ENCODE measurements at regions not wholly inside any gene's neighbourhood (a gene's known extent, or its start where the extent isn't known, plus 50 kb on each side); places are given as distances from the start of the nearest gene placed in this dataset.

DNA sequence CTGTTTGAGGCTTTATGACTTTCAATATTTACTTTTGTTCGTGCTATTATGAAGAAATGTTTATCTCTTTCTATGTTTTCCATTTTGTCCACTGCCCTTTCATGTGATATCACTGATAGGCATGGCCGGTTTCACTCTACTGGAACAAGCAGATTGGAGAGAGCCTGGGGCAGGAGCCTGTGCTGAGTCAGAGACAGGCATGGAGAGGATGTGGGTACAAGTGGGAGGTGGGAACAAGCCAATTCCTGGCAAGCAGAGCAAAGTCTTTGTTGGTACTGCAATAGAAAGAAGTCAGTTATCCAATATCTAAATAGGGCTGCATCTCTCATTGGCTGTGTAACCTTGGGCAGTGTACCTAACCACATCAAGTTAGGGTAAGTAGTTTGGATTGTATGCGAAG, 545.6 kb upstream of the MAP3K7 start:
- ChIA-PET CTCF (ENCODE audit: partially characterized antibody) (interaction anchor here (0.7 to 1.4 kb wide), 2 partner anchors 39 to 51 kb away, joined by 3 to 4 read pairs; no protein-coding TSS in a partner anchor), POLR2A (ENCODE audit: partially characterized antibody) (no interaction called here)
- no peak overlapping the region for H3K56ac ChIP-seq (replicated peaks; ENCODE audit: insufficient read length, low read depth, low read length)
- no peaks in the 10 kb centered on the region for H3K23me2 ChIP-seq (ENCODE audit: low read depth, low read length)
- H2BK20ac ChIP-seq (ENCODE audit: low read length), result no peak overlapping the region
- H4K91ac ChIP-seq (replicated peaks; ENCODE audit: insufficient read length, low read length), result no peak overlapping the region
- no peak overlapping the region for H3K23ac ChIP-seq (ENCODE audit: insufficient read length)
- no peaks in the 10 kb centered on the region for H3K36me3 ChIP-seq (ENCODE audit: control insufficient read depth in 2 of 4, insufficient read depth in 4 of 4, low read length in 3 of 4)
- H3K9ac ChIP-seq (replicated peaks in 1 of 4; ENCODE audit: extremely low read depth in 1 of 4, low read depth in 3 of 4, low read length in 3 of 4), result no peak overlapping the region
- H3K4me3 ChIP-seq (ENCODE audit: extremely low read depth in 1 of 4, insufficient read depth in 2 of 4, low read depth in 3 of 4, low read length in 4 of 4), result no peak overlapping the region
- 89% methylated on average over 3 of the region's 3 CpGs; no CpG with 5 or more reads in 1 of the 2 experiments for WGBS, 2 experiments (ENCODE audit: extremely low coverage in 1 of 2, insufficient coverage in 1 of 2, insufficient read length in 1 of 2, insufficient replicate concordance in 2 of 2, low coverage in 1 of 2, low lambda C conversion rate in 2 of 2, missing lambda C conversion rate in 1 of 2)
- peaks cover 0 to 7% (median 1%) of the 10 kb centered on the region in 4 experiments; a peak in 3 of 7 replicates for H3K4me1 ChIP-seq (replicated peaks in 1 of 4; ENCODE audit: control insufficient read depth in 3 of 4, insufficient read depth in 4 of 4, low read length in 3 of 4)
- H3K27ac ChIP-seq (ENCODE audit: low read depth, low read length), result no peak overlapping the region
- H3K79me2 ChIP-seq (ENCODE audit: control insufficient read depth in 1 of 2, insufficient read depth in 2 of 2, low read length in 2 of 2), result no peaks in the 10 kb centered on the region
- H2BK5ac ChIP-seq (ENCODE audit: low read depth, low read length), result no peak overlapping the region
- H3K14ac ChIP-seq (ENCODE audit: insufficient read length), result no peak overlapping the region
- no peak overlapping the region for H3K4ac ChIP-seq (replicated peaks; ENCODE audit: insufficient read length, low read depth, low read length)
- H4K8ac ChIP-seq (ENCODE audit: extremely low read depth, insufficient read depth, low read length), result no peak overlapping the region
- H2AK5ac ChIP-seq (ENCODE audit: low read depth, low read length), result no peak overlapping the region
- H3K4me2 ChIP-seq (ENCODE audit: insufficient read depth in 1 of 2, low read depth in 2 of 2, low read length in 2 of 2), result no peak overlapping the region
- FAIRE-seq (no peak), DNase-seq (ENCODE audit: low read depth in 1 of 2, low spot score in 2 of 2) (no peak)
- no peaks in the 10 kb centered on the region for H3K27me3 ChIP-seq (replicated peaks in 1 of 4; ENCODE audit: control insufficient read depth in 3 of 4, extremely low read depth in 1 of 4, insufficient read depth in 3 of 4, low read length in 3 of 4)
- TF ChIP-seq SP2 (IDR thresholded peaks at IDR 0.05; ENCODE audit: low read length) (no peak), NRF1 (IDR thresholded peaks at IDR 0.05; ENCODE audit: low read depth, low read length) (no peak), RAD21 (IDR thresholded peaks at IDR 0.05 in 1 of 2, conservative IDR thresholded peaks at IDR 0.05 in 1 of 2; ENCODE audit: low read depth in 2 of 2, low read length in 2 of 2) (no peak), CHD1 (IDR thresholded peaks at IDR 0.05; ENCODE audit: low read depth, low read length) (no peak), JUND (IDR thresholded peaks at IDR 0.05; ENCODE audit: low read length) (no peak)
- H4K5ac ChIP-seq (ENCODE audit: insufficient read length, low read depth, low read length), result no peak overlapping the region
- H2BK120ac ChIP-seq (replicated peaks; ENCODE audit: low read depth, low read length), result no peak overlapping the region
- H2AFZ ChIP-seq (ENCODE audit: low read length), result no peak overlapping the region
- no peaks in the 10 kb centered on the region for H4K20me1 ChIP-seq (replicated peaks in 1 of 2; ENCODE audit: control insufficient read depth in 1 of 2, insufficient read depth in 2 of 2, low read length in 2 of 2)
- no peak overlapping the region for H2BK12ac ChIP-seq (ENCODE audit: low read depth, low read length)
- no peaks in the 10 kb centered on the region for H3K9me3 ChIP-seq (ENCODE audit: insufficient read depth in 2 of 2, low read depth in 1 of 2, low read length in 1 of 2)
- H3K79me1 ChIP-seq (ENCODE audit: low read depth, low read length), result no peaks in the 10 kb centered on the region
- no peak overlapping the region for H3K18ac ChIP-seq (ENCODE audit: extremely low read depth, low read length)
- no peak overlapping the region for H2BK15ac ChIP-seq (ENCODE audit: low read length)

Data from H1 (cell line).